OCI-LY3 (cell line): ENCODE measurements at regions not wholly inside any gene's neighbourhood (a gene's known extent, or its start where the extent isn't known, plus 50 kb on each side); places are given as distances from the start of the nearest gene placed in this dataset.

Source experiments
- CTCF ChIP-seq: fragments of 200-600, 300-600 bp; sonication (generic); IDR thresholded peaks from 2 replicates; pipeline ENCODE4 v1.5.1; 2014; ENCODE audit warnings: antibody characterized with exemption, low read length, low read depth
- EZH2phosphoT487 ChIP-seq: fragments of 200-600 bp; shearing (Covaris generic); IDR thresholded peaks from 2 replicates; pipeline ENCODE4 v1.6.1; 2018; ENCODE audit warnings: antibody characterized with exemption, mixed run types, low read depth

DNA sequence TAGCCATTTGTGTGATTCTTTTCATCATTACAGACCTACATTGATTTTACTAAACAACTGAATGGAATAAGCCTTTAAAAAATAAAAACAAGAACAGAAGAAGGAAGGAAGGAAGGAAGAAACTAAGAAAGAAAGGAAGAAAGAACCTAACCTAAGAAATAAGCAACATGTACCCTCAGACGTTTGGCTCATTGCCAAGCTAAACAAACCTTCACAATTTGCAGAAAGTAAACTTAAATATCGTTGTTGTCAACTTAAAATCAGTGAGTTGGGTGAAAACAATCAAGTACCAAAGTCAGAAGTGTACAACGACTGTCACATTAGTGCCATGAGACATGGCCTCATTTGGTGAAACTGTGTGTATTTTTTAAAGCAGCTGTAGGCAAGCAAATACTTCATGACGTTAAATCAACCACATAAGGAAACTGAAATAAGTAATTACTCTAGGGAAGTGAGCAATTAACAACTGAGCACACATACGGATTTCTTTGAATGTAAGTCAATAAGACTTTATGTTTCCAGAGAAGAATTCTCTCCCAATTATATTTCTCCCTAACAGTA, 313.1 kb upstream of the TMPRSS15 start:
- TF ChIP-seq CTCF (no peak), EZH2phosphoT487 (no peak)
